A673 (cell line): ENCODE measurements at regions not wholly inside any gene's neighbourhood (a gene's known extent, or its start where the extent isn't known, plus 50 kb on each side); places are given as distances from the start of the nearest gene placed in this dataset.

ENCODE experiments used
- BruUV-seq: library from RNA; stranded (reverse); fragments of 400-500 nt; replicated peaks from 2 replicates; lab custom pipeline; 2021; lab: Mats Ljungman, UMichigan
- CTCF ChIA-PET: fragments of 300-600 bp; sonication (Branson Sonifier 250); formaldehyde crosslinking; loops from one replicate; lab custom pipeline; 2022; ENCODE audit warnings: antibody characterized with exemption; lab: Charles Lee
- POLR2A ChIA-PET: fragments of 300-600 bp; sonication (Branson Sonifier 250); formaldehyde crosslinking; loops from one replicate; lab custom pipeline; 2022; ENCODE audit warnings: antibody characterized with exemption; ENCODE audit not compliant: low non-redundant PET; lab: Charles Lee
- DNase-seq: peaks from one replicate; pipeline ENCODE4 v3.0.0-alpha.2; 2015; ENCODE audit warnings: low spot score
- H3K27ac ChIP-seq: fragments of 200-600 bp; sonication (generic); 2 replicates; pipeline ENCODE4 v1.5.1; 2016; ENCODE audit warnings: mixed run types, low read depth, mild to moderate bottlenecking, mixed read lengths, antibody characterized with exemption, low read length; ENCODE audit not compliant: poor library complexity, severe bottlenecking
- H3K27me3 ChIP-seq: fragments of 200-600 bp; sonication (generic); replicated peaks from 2 replicates; pipeline ENCODE4 v1.6.1; 2017; ENCODE audit warnings: mixed run types, low read depth, mild to moderate bottlenecking, mixed read lengths, antibody characterized with exemption, low read length; ENCODE audit not compliant: insufficient read depth, poor library complexity
- H3K36me3 ChIP-seq: fragments of 200-600 bp; sonication (generic); 2 replicates; pipeline ENCODE4 v1.6.1; 2016; ENCODE audit warnings: mixed run types, mild to moderate bottlenecking, mixed read lengths, antibody characterized with exemption, low read length; ENCODE audit not compliant: insufficient read depth, poor library complexity, severe bottlenecking
- H3K4me1 ChIP-seq: fragments of 200-600 bp; sonication (generic); 2 replicates; pipeline ENCODE4 v1.6.1; 2017; ENCODE audit warnings: mixed run types, mild to moderate bottlenecking, mixed read lengths, antibody characterized with exemption, low read length; ENCODE audit not compliant: insufficient read depth, poor library complexity, severe bottlenecking
- H3K4me3 ChIP-seq: fragments of 200-600 bp; sonication (generic); 2 replicates; pipeline ENCODE4 v1.5.1; 2016; ENCODE audit warnings: low read depth, mixed run types, mild to moderate bottlenecking, mixed read lengths, low read length; ENCODE audit not compliant: poor library complexity, severe bottlenecking
- H3K9me3 ChIP-seq: fragments of 200-600 bp; sonication (generic); 2 replicates; pipeline ENCODE4 v1.6.1; 2016; ENCODE audit warnings: mixed run types, low read depth, mild to moderate bottlenecking, mixed read lengths, antibody characterized with exemption, low read length; ENCODE audit not compliant: poor library complexity, severe bottlenecking
- CTCF ChIP-seq: fragments of 300-800, 200-600 bp; sonication (generic); conservative IDR thresholded peaks from 2 replicates; pipeline ENCODE4 v1.5.1; 2017; ENCODE audit warnings: low read depth, mild to moderate bottlenecking, antibody characterized with exemption, low read length, moderate library complexity, mixed read lengths
- EZH2 ChIP-seq: fragments of 200-600 bp; sonication (generic); IDR thresholded peaks from 2 replicates; pipeline ENCODE4 v1.6.1; 2017; ENCODE audit warnings: borderline replicate concordance, low read depth, mild to moderate bottlenecking, mixed read lengths, antibody characterized with exemption, low read length; ENCODE audit not compliant: poor library complexity, severe bottlenecking
- intact Hi-C: fragments of 100-400 bp; cut with micrococcal nuclease; formaldehyde crosslinking; loops from one replicate; pipeline ENCODE4 v1.10.0; 2022; ENCODE audit not compliant: unreplicated experiment

DNA sequence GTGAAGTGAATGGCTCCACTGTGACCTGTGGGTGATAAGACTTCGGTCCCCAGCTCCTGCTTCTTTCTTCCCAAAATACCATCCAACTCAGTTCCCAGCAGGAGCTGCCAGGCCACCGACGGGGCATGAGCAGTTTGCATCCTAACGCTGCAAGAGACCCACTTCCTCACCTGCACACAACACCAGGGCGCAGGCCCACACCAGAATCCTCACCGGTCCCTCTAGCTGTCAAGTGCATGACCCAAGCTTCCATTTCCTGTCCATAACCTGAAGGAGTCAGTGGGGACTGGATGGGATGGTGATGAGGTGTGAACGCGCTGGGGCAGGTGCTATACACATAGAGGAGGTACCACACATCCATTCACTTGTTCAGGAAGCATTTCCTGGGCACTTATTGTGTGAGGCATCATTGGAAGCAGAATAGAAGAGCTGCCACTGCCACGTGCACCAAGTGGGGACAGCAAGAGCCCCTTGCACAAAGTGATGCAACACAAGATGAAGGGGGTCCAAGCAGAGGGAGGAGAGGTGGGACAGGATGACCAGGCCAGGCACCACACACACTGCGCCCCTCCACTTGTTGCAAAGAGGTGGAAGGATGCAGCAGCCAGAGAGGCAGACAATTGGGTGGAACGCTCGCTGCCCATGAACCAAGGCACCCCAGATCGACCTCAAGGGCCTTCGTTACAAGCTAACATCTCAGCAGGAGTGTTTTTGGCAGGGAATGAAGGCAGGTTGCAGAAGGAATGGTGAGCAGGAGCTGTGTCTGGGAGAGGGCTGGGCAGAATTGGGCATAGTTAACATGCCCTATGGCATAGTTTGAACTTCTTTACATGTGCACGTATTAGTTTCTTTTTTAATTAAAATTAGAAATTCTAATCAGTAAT lies 605.8 kb upstream of the MGMT start:
- H3K27ac ChIP-seq: no peak overlapping the region
- ChIA-PET POLR2A (no interaction called here), CTCF (interaction anchor here (0.5 kb wide), 1 partner anchor 110 kb away, joined by 3 read pairs; no protein-coding TSS in a partner anchor)
- no peaks in the 10 kb centered on the region for H3K27me3 ChIP-seq
- no peak overlapping the region for H3K4me3 ChIP-seq
- no peaks in the 10 kb centered on the region for H3K36me3 ChIP-seq
- TF ChIP-seq CTCF (no peak), EZH2 (no peak)
- no peak for DNase-seq
- no peaks in the 10 kb centered on the region for H3K4me1 ChIP-seq
- no peaks in the 10 kb centered on the region for H3K9me3 ChIP-seq
- BruUV-seq: no TSS peak
- intact Hi-C loops: no loop called here

DNA sequence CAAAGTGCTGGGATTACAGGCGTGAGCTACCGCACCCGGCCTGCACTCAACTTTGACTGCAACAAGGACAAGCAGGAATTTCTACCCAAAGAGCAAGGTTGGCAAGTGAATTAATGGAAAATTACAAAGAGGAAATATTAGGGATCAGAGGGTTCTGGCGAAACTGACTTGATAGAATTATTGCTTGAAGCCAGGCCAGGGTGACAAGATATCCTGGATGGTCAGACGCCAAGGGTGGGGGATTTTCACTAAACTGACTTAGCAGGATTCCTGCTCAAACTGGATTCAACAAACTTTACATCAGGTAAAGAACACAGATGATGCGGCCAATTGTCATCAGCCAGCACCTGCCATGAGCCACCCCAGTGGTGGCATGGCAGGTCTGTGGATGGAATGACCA lies 603.6 kb upstream of the MGMT start:
- H3K4me3 ChIP-seq: no peak overlapping the region
- CTCF ChIA-PET: no interaction called here
- BruUV-seq: no TSS peak

GRCh38 chr10:128863823-128864405 lies 603.1 kb upstream of the MGMT start:
- ChIA-PET CTCF (no interaction called here), POLR2A (no interaction called here)
- TF ChIP-seq CTCF (no peak), EZH2 (no peak)
- Histone ChIP-seq H3K27me3 (no peaks in the 10 kb centered on the region), H3K4me3 (no peak overlapping the region), H3K4me1 (no peaks in the 10 kb centered on the region), H3K36me3 (no peaks in the 10 kb centered on the region), H3K27ac (no peak overlapping the region), H3K9me3 (no peaks in the 10 kb centered on the region)
- BruUV-seq: no TSS peak
- no peak for DNase-seq
- intact Hi-C loops: no loop called here

More for the DNA sequence above, 603.6 kb upstream of the MGMT start:
- Histone ChIP-seq H3K9me3 (no peaks in the 10 kb centered on the region), H3K27me3 (no peaks in the 10 kb centered on the region), H3K4me1 (no peaks in the 10 kb centered on the region), H3K36me3 (no peaks in the 10 kb centered on the region), H3K27ac (no peak overlapping the region)
- POLR2A ChIA-PET: no interaction called here
- no peak for DNase-seq
- intact Hi-C loops: no loop called here
- TF ChIP-seq CTCF (no peak), EZH2 (no peak)
